AG08395 (cell line): ENCODE measurements at regions not wholly inside any gene's neighbourhood (a gene's known extent, or its start where the extent isn't known, plus 50 kb on each side); places are given as distances from the start of the nearest gene placed in this dataset.
"Not testable (repeated sequence)": the region's sequence is repeated elsewhere in the genome, so short reads cannot be mapped to it uniquely, and the experiment has no call there.

Experiments used
- DNase-seq: peaks from one replicate; pipeline ENCODE4 v3.0.0; 2012; ENCODE audit warnings: mixed read lengths, low spot score

GRCh38 chr3:165716592-165716991, 120.6 kb downstream of the BCHE start:
- DNase-seq, result no peak

GRCh38 chr3:165713479-165713878, 123.7 kb downstream of the BCHE start:
- no peak for DNase-seq

- DNase-seq, result no peak
Observed at GRCh38 chr3:165712382-165712781, 124.8 kb downstream of the BCHE start.

GRCh38 chr3:165697910-165698309, 139.3 kb downstream of the BCHE start:
- no peak for DNase-seq

- no peak for DNase-seq
Observed at GRCh38 chr3:165696496-165696895, 140.7 kb downstream of the BCHE start.

GRCh38 chr3:165683947-165684346, 153.3 kb downstream of the BCHE start:
- no peak for DNase-seq

GRCh38 chr3:165682734-165683133, 154.5 kb downstream of the BCHE start:
- DNase-seq, result no peak

- DNase-seq, result no peak
Observed at GRCh38 chr3:165669967-165670366, 167.3 kb downstream of the BCHE start.

- no peak for DNase-seq
Observed at GRCh38 chr3:165669504-165669903, 167.7 kb downstream of the BCHE start.

- DNase-seq, result no peak
Observed at GRCh38 chr3:165667676-165668075, 169.5 kb downstream of the BCHE start.

- DNase-seq, result no peak
Observed at GRCh38 chr3:165658027-165658426, 179.2 kb downstream of the BCHE start.

- no peak for DNase-seq
Observed at GRCh38 chr3:165653130-165653778, 184.0 kb downstream of the BCHE start.

- not testable (repeated sequence) for DNase-seq
Observed at GRCh38 chr3:165649282-165649681, 187.9 kb downstream of the BCHE start.

- no peak for DNase-seq
Observed at GRCh38 chr3:165645191-165645590, 192.0 kb downstream of the BCHE start.

- DNase-seq, result no peak
Observed at GRCh38 chr3:165644331-165644730, 192.9 kb downstream of the BCHE start.

GRCh38 chr3:165643425-165643824, 193.8 kb downstream of the BCHE start:
- peak; percentile 31 for DNase-seq

GRCh38 chr3:165642761-165643420, 194.3 kb downstream of the BCHE start:
- peak; percentile 91 for DNase-seq

GRCh38 chr3:165641569-165642310, 195.5 kb downstream of the BCHE start:
- DNase-seq, result no peak

- no peak for DNase-seq
Observed at GRCh38 chr3:165640970-165641369, 196.3 kb downstream of the BCHE start.

GRCh38 chr3:165640031-165640430, 197.2 kb downstream of the BCHE start:
- DNase-seq, result no peak

GRCh38 chr3:165638034-165638433, 199.2 kb downstream of the BCHE start:
- DNase-seq, result no peak

- DNase-seq, result no peak
Observed at GRCh38 chr3:165636684-165637015, 200.6 kb downstream of the BCHE start.
